ENCODE measurements at regions not wholly inside any gene's neighbourhood (a gene's known extent, or its start where the extent isn't known, plus 50 kb on each side); places are given as distances from the start of the nearest gene placed in this dataset.

DNA sequence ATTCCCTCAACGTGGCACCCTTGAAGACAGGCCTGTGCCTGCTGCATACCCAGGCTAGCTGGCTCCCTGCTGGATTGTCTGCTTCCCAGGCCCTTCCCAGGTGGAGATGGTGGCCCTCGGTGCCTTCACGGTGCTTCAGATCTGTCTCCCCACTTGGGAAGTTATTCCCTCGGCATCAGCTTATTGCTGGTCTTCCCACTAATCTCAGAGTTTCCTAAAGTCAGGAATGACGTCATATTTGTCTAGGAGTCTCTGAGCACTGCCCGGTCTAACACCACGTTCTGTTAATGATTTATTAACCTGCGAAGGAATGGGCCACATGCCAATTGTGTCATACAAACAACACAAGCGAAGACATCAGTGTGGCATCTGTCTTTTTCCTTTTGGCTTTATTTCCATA, 269.8 kb upstream of the ID2 start:
- no peak overlapping the region for H3K18ac ChIP-seq (ENCODE audit: low read depth in 1 of 2, low read length in 2 of 2)
- H2BK5ac ChIP-seq (ENCODE audit: low read depth, low read length, poor library complexity, severe bottlenecking) = no peak overlapping the region
- H2BK15ac ChIP-seq (ENCODE audit: low read depth, poor library complexity, severe bottlenecking) = peak overlapping the region; percentile 68
- H3K36me3 ChIP-seq (ENCODE audit: control insufficient read depth in 1 of 2, insufficient read depth in 2 of 2, low read depth in 1 of 2, low read length in 2 of 2) = no peaks in the 10 kb centered on the region
- H3K4me2 ChIP-seq (ENCODE audit: low read length, poor library complexity, severe bottlenecking) = no peak overlapping the region
- H3K9ac ChIP-seq (ENCODE audit: low read length) = peak overlapping the region; percentile 10
- H2AFZ ChIP-seq (ENCODE audit: low read depth, low read length) = peak overlapping the region; percentile 20
- H2BK12ac ChIP-seq (ENCODE audit: low read length in 2 of 2) = no peak overlapping the region
- H3K79me1 ChIP-seq (replicated peaks; ENCODE audit: low read length, poor library complexity, severe bottlenecking) = no peaks in the 10 kb centered on the region
- H2AK5ac ChIP-seq (ENCODE audit: low read length, severe bottlenecking) = peak overlapping the region; percentile 53
- H2BK120ac ChIP-seq (ENCODE audit: low read depth, low read length) = no peak overlapping the region
- peak; percentile 42 for DNase-seq
- no peak overlapping the region for H3K4me3 ChIP-seq (ENCODE audit: insufficient read depth in 1 of 2, low read depth in 1 of 2, low read length in 2 of 2)
- H3K4ac ChIP-seq (ENCODE audit: low read depth in 1 of 2, low read length in 2 of 2) = no peak overlapping the region
- no peak overlapping the region for H3K14ac ChIP-seq (ENCODE audit: low read length in 2 of 2)
- H3K27ac ChIP-seq (ENCODE audit: low read length, poor library complexity, severe bottlenecking) = no peak overlapping the region
- H3K23ac ChIP-seq (ENCODE audit: low read length in 2 of 2) = no peak overlapping the region
- no peak overlapping the region for H4K8ac ChIP-seq (ENCODE audit: low read length)
- WGBS = 54% methylated on average over 9 of the region's 9 CpGs
- H4K91ac ChIP-seq (ENCODE audit: low read length) = peak overlapping the region; percentile 74
- no peaks in the 10 kb centered on the region for H3K9me3 ChIP-seq (ENCODE audit: control insufficient read depth, low read length)
- H3K4me1 ChIP-seq (ENCODE audit: control insufficient read depth, insufficient read depth, low read depth, low read length) = peaks cover 11% of the 10 kb centered on the region
- no peaks in the 10 kb centered on the region for H3K27me3 ChIP-seq (ENCODE audit: control insufficient read depth in 1 of 2, insufficient read depth in 1 of 2, low read length in 2 of 2)

DNA sequence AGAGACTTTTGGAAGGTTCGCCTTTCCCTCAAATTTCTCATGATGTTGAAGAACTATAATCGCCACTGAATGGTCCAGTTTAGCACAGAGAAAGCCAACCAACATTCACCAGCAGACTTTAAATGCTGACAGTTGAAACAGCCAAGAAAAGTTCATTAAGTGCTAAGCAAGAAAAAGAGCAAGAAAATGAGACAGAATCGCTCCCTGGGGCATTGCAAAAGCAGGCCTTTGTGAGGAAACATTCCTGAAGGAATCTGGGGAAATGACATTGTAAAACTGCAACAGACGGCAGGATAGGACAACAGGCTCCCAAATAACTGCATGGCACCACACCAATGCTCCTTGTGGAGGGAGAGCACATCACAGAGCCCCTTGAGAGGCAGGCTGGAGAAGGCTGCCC, 269.3 kb upstream of the ID2 start:
- H2AFZ ChIP-seq (ENCODE audit: low read depth, low read length) = peak overlapping the region; percentile 20
- H3K27ac ChIP-seq (ENCODE audit: low read length, poor library complexity, severe bottlenecking) = peak overlapping the region; percentile 19
- H2BK120ac ChIP-seq (ENCODE audit: low read depth, low read length) = no peak overlapping the region
- H3K79me1 ChIP-seq (replicated peaks; ENCODE audit: low read length, poor library complexity, severe bottlenecking) = no peaks in the 10 kb centered on the region
- H3K4me3 ChIP-seq (ENCODE audit: insufficient read depth in 1 of 2, low read depth in 1 of 2, low read length in 2 of 2) = no peak overlapping the region
- H2AK5ac ChIP-seq (ENCODE audit: low read length, severe bottlenecking) = no peak overlapping the region
- H4K91ac ChIP-seq (ENCODE audit: low read length) = no peak overlapping the region
- no peaks in the 10 kb centered on the region for H3K36me3 ChIP-seq (ENCODE audit: control insufficient read depth in 1 of 2, insufficient read depth in 2 of 2, low read depth in 1 of 2, low read length in 2 of 2)
- no peak overlapping the region for H4K8ac ChIP-seq (ENCODE audit: low read length)
- no peak overlapping the region for H3K4ac ChIP-seq (ENCODE audit: low read depth in 1 of 2, low read length in 2 of 2)
- peak; percentile 46 for DNase-seq
- H2BK12ac ChIP-seq (ENCODE audit: low read length in 2 of 2) = no peak overlapping the region
- H3K9ac ChIP-seq (ENCODE audit: low read length) = peak overlapping the region; percentile 10
- H3K27me3 ChIP-seq (ENCODE audit: control insufficient read depth in 1 of 2, insufficient read depth in 1 of 2, low read length in 2 of 2) = no peaks in the 10 kb centered on the region
- H3K14ac ChIP-seq (ENCODE audit: low read length in 2 of 2) = no peak overlapping the region
- H3K23ac ChIP-seq (ENCODE audit: low read length in 2 of 2) = no peak overlapping the region
- no peak overlapping the region for H2BK15ac ChIP-seq (ENCODE audit: low read depth, poor library complexity, severe bottlenecking)
- H3K4me1 ChIP-seq (ENCODE audit: control insufficient read depth, insufficient read depth, low read depth, low read length) = peaks cover 13% of the 10 kb centered on the region
- 46% methylated on average over 4 of the region's 4 CpGs for WGBS
- no peaks in the 10 kb centered on the region for H3K9me3 ChIP-seq (ENCODE audit: control insufficient read depth, low read length)
- no peak overlapping the region for H3K18ac ChIP-seq (ENCODE audit: low read depth in 1 of 2, low read length in 2 of 2)
- no peak overlapping the region for H3K4me2 ChIP-seq (ENCODE audit: low read length, poor library complexity, severe bottlenecking)
- H2BK5ac ChIP-seq (ENCODE audit: low read depth, low read length, poor library complexity, severe bottlenecking) = no peak overlapping the region

DNA sequence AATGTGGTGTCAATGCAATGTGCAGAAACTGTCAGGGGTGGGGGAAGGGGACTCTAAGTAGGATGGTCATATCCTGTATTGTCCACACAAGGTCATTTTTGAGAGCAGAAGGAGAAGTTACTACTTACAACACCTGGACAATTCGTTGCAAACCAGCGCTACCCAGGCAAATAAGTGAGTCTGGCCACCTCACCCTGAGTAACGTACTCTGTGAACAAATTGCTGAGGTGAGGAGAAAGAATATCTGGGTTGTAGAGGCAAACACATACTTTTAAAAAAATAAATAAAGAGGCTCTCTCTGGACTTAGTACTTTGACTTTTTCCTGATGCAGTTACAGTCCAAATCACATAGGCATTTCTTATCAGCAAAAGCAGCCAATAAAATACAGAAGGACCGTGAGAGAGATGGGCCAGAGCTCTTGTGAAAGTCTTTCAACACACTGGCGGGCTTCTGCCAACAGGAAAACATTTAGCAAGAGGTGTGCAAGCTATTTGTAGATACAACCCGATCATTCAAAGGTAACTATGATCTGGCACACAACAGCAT, 268.2 kb upstream of the ID2 start:
- H2BK15ac ChIP-seq (ENCODE audit: low read depth, poor library complexity, severe bottlenecking) = no peak overlapping the region
- 69% methylated on average over 3 of the region's 6 CpGs for WGBS
- no peaks in the 10 kb centered on the region for H3K27me3 ChIP-seq (ENCODE audit: control insufficient read depth in 1 of 2, insufficient read depth in 1 of 2, low read length in 2 of 2)
- H3K4me2 ChIP-seq (ENCODE audit: low read length, poor library complexity, severe bottlenecking) = no peak overlapping the region
- no peaks in the 10 kb centered on the region for H3K79me1 ChIP-seq (replicated peaks; ENCODE audit: low read length, poor library complexity, severe bottlenecking)
- peaks cover 14% of the 10 kb centered on the region for H3K4me1 ChIP-seq (ENCODE audit: control insufficient read depth, insufficient read depth, low read depth, low read length)
- H3K14ac ChIP-seq (ENCODE audit: low read length in 2 of 2) = no peak overlapping the region
- H2BK12ac ChIP-seq (ENCODE audit: low read length in 2 of 2) = no peak overlapping the region
- H2BK120ac ChIP-seq (ENCODE audit: low read depth, low read length) = no peak overlapping the region
- no peak overlapping the region for H3K23ac ChIP-seq (ENCODE audit: low read length in 2 of 2)
- no peak overlapping the region for H3K27ac ChIP-seq (ENCODE audit: low read length, poor library complexity, severe bottlenecking)
- DNase-seq = no peak
- no peak overlapping the region for H3K4me3 ChIP-seq (ENCODE audit: insufficient read depth in 1 of 2, low read depth in 1 of 2, low read length in 2 of 2)
- no peaks in the 10 kb centered on the region for H3K36me3 ChIP-seq (ENCODE audit: control insufficient read depth in 1 of 2, insufficient read depth in 2 of 2, low read depth in 1 of 2, low read length in 2 of 2)
- no peak overlapping the region for H2AK5ac ChIP-seq (ENCODE audit: low read length, severe bottlenecking)
- H3K4ac ChIP-seq (ENCODE audit: low read depth in 1 of 2, low read length in 2 of 2) = no peak overlapping the region
- no peak overlapping the region for H3K9ac ChIP-seq (ENCODE audit: low read length)
- H3K9me3 ChIP-seq (ENCODE audit: control insufficient read depth, low read length) = no peaks in the 10 kb centered on the region
- H2BK5ac ChIP-seq (ENCODE audit: low read depth, low read length, poor library complexity, severe bottlenecking) = no peak overlapping the region
- no peak overlapping the region for H3K18ac ChIP-seq (ENCODE audit: low read depth in 1 of 2, low read length in 2 of 2)
- H4K8ac ChIP-seq (ENCODE audit: low read length) = no peak overlapping the region
- H4K91ac ChIP-seq (ENCODE audit: low read length) = no peak overlapping the region
- H2AFZ ChIP-seq (ENCODE audit: low read depth, low read length) = no peak overlapping the region

DNA sequence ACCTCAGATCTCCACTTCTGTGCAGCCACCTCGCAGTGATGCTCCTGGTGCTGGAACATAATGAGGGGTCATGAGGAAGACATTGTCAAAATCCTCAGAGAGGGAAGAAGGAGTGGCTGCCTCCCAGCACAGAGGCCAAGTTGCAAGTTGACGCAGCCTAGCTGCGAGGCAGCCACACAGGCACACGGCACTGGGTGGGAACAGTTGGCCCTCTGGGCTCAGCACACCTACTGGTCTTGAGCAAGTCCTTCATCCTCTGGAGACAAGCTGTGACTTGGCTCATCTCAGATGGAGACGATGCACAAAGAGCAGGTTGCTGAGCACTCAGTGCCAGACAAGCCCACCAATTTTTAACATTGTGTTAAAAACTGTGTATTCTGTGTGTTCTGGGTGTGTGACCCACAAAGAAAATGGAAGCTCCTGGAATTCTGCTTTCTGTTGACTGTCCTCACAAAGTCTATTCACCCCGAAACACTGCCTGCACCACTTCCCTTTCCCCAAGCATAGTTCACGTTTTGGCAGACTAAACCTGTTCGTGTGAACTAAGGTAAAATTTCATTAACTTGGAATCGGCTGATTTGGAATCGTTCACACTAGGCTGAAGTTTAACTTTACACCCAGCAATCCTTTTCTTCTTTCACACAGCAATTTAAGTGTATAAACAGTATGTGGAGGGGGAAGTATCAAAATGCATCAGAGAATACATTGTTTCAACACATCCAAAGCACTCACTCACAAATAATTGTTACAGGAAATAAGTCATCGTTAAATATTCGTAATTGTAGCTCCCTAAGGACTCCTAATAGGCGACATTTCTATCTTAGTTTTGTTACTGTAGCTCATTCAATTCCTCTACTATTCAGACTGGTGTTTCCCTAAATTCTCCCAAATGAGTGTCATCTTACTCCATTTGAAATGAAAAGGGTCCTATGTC, 266.6 kb upstream of the ID2 start:
- no peak for DNase-seq
- Histone ChIP-seq H3K18ac (ENCODE audit: low read depth in 1 of 2, low read length in 2 of 2) (no peak overlapping the region), H3K27ac (ENCODE audit: low read length, poor library complexity, severe bottlenecking) (no peak overlapping the region), H2AK5ac (ENCODE audit: low read length, severe bottlenecking) (no peak overlapping the region), H3K4me3 (ENCODE audit: insufficient read depth in 1 of 2, low read depth in 1 of 2, low read length in 2 of 2) (no peak overlapping the region), H2BK5ac (ENCODE audit: low read depth, low read length, poor library complexity, severe bottlenecking) (no peak overlapping the region), H3K4me1 (ENCODE audit: control insufficient read depth, insufficient read depth, low read depth, low read length) (peaks cover 14% of the 10 kb centered on the region), H3K9ac (ENCODE audit: low read length) (no peak overlapping the region), H3K4ac (ENCODE audit: low read depth in 1 of 2, low read length in 2 of 2) (no peak overlapping the region), H2BK120ac (ENCODE audit: low read depth, low read length) (no peak overlapping the region), H2AFZ (ENCODE audit: low read depth, low read length) (no peak overlapping the region), H4K8ac (ENCODE audit: low read length) (no peak overlapping the region), H3K79me1 (replicated peaks; ENCODE audit: low read length, poor library complexity, severe bottlenecking) (no peaks in the 10 kb centered on the region), H3K27me3 (ENCODE audit: control insufficient read depth in 1 of 2, insufficient read depth in 1 of 2, low read length in 2 of 2) (no peaks in the 10 kb centered on the region), H3K14ac (ENCODE audit: low read length in 2 of 2) (no peak overlapping the region), H2BK15ac (ENCODE audit: low read depth, poor library complexity, severe bottlenecking) (no peak overlapping the region), H3K36me3 (ENCODE audit: control insufficient read depth in 1 of 2, insufficient read depth in 2 of 2, low read depth in 1 of 2, low read length in 2 of 2) (no peaks in the 10 kb centered on the region), H3K9me3 (ENCODE audit: control insufficient read depth, low read length) (no peaks in the 10 kb centered on the region), H3K23ac (ENCODE audit: low read length in 2 of 2) (no peak overlapping the region), H4K91ac (ENCODE audit: low read length) (no peak overlapping the region), H2BK12ac (ENCODE audit: low read length in 2 of 2) (no peak overlapping the region), H3K4me2 (ENCODE audit: low read length, poor library complexity, severe bottlenecking) (no peak overlapping the region)
- WGBS = 91% methylated on average over 12 of the region's 13 CpGs

Data from mesenchymal stem cell (in vitro differentiated cells and primary cell).